Fibroblast of skin of abdomen (primary cell): ENCODE measurements at regions not wholly inside any gene's neighbourhood (a gene's known extent, or its start where the extent isn't known, plus 50 kb on each side); places are given as distances from the start of the nearest gene placed in this dataset.
A peak's percentile ranks its signal among the peaks of the same experiment; 100 is the strongest.

Experiments
- DNase-seq: peaks from one replicate; pipeline ENCODE4 v3.0.0-alpha.2; 2013

GRCh38 chr2:16496426-16497388 lies 168.9 kb downstream of the CYRIA start:
- DNase-seq: no peak

- no peak for DNase-seq
Measured at GRCh38 chr2:16495509-16496208, 170.0 kb downstream of the CYRIA start.

GRCh38 chr2:16494836-16495508 lies 170.7 kb downstream of the CYRIA start:
- no peak for DNase-seq

- DNase-seq: no peak
Measured at GRCh38 chr2:16493788-16494187, 171.8 kb downstream of the CYRIA start.

GRCh38 chr2:16487686-16488085 lies 177.9 kb downstream of the CYRIA start:
- peak; percentile 26 for DNase-seq

- DNase-seq: no peak
Measured at GRCh38 chr2:16485251-16485650, 180.4 kb downstream of the CYRIA start.

- DNase-seq: no peak
Measured at GRCh38 chr2:16482460-16482859, 183.2 kb downstream of the CYRIA start.

GRCh38 chr2:16481351-16481750 lies 184.3 kb downstream of the CYRIA start:
- peak; percentile 1 for DNase-seq

GRCh38 chr2:16479721-16480120 lies 185.9 kb downstream of the CYRIA start:
- DNase-seq: no peak

- peak; percentile 35 for DNase-seq
Measured at GRCh38 chr2:16478434-16479210, 187.0 kb downstream of the CYRIA start.

GRCh38 chr2:16477648-16478047 lies 188.0 kb downstream of the CYRIA start:
- DNase-seq: no peak

GRCh38 chr2:16476866-16477265 lies 188.8 kb downstream of the CYRIA start:
- DNase-seq: no peak

GRCh38 chr2:16475986-16476567 lies 189.6 kb downstream of the CYRIA start:
- DNase-seq: no peak

- no peak for DNase-seq
Measured at GRCh38 chr2:16475586-16475985, 190.0 kb downstream of the CYRIA start.

- no peak for DNase-seq
Measured at GRCh38 chr2:16473575-16473974, 192.1 kb downstream of the CYRIA start.

- DNase-seq: no peak
Measured at GRCh38 chr2:16470936-16471490, 194.6 kb downstream of the CYRIA start.

GRCh38 chr2:16466821-16467151 lies 198.8 kb downstream of the CYRIA start:
- no peak for DNase-seq

- DNase-seq: no peak
Measured at GRCh38 chr2:16466133-16466820, 199.4 kb downstream of the CYRIA start.

GRCh38 chr2:16464641-16465040 lies 201.0 kb downstream of the CYRIA start:
- DNase-seq: no peak

- no peak for DNase-seq
Measured at GRCh38 chr2:16462958-16463357, 202.7 kb downstream of the CYRIA start.

- no peak for DNase-seq
Measured at GRCh38 chr2:16461672-16462071, 204.0 kb downstream of the CYRIA start.
